ENCODE measurements at regions not wholly inside any gene's neighbourhood (a gene's known extent, or its start where the extent isn't known, plus 50 kb on each side); places are given as distances from the start of the nearest gene placed in this dataset.

GRCh38 chr2:83320053-83320452 lies 1139.0 kb downstream of the SUCLG1 start:
- H3K27me3 ChIP-seq (replicated peaks; ENCODE audit: control insufficient read depth, insufficient read depth, low read length), result no peaks in the 10 kb centered on the region
- no peak overlapping the region for H3K4me3 ChIP-seq (replicated peaks; ENCODE audit: low read depth, low read length)
- no peak for DNase-seq (ENCODE audit: extremely low read depth, insufficient read length)
- TF ChIP-seq, protein P1, sequence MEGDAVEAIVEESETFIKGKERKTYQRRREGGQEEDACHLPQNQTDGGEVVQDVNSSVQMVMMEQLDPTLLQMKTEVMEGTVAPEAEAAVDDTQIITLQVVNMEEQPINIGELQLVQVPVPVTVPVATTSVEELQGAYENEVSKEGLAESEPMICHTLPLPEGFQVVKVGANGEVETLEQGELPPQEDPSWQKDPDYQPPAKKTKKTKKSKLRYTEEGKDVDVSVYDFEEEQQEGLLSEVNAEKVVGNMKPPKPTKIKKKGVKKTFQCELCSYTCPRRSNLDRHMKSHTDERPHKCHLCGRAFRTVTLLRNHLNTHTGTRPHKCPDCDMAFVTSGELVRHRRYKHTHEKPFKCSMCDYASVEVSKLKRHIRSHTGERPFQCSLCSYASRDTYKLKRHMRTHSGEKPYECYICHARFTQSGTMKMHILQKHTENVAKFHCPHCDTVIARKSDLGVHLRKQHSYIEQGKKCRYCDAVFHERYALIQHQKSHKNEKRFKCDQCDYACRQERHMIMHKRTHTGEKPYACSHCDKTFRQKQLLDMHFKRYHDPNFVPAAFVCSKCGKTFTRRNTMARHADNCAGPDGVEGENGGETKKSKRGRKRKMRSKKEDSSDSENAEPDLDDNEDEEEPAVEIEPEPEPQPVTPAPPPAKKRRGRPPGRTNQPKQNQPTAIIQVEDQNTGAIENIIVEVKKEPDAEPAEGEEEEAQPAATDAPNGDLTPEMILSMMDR (IDR thresholded peaks at IDR 0.05; ENCODE audit: insufficient read depth, low read length, poor library complexity, severe bottlenecking), result no peak
- no peaks in the 10 kb centered on the region for H3K36me3 ChIP-seq (ENCODE audit: control insufficient read depth, insufficient read depth, low read length)

- TF ChIP-seq, protein P1 (IDR thresholded peaks at IDR 0.05; ENCODE audit: insufficient read depth, low read length, poor library complexity, severe bottlenecking), result no peak
- DNase-seq (ENCODE audit: extremely low read depth, insufficient read length), result no peak
- H3K36me3 ChIP-seq (ENCODE audit: control insufficient read depth, insufficient read depth, low read length), result no peaks in the 10 kb centered on the region
Measured at GRCh38 chr2:83305758-83306378, 1153.2 kb downstream of the SUCLG1 start.

DNA sequence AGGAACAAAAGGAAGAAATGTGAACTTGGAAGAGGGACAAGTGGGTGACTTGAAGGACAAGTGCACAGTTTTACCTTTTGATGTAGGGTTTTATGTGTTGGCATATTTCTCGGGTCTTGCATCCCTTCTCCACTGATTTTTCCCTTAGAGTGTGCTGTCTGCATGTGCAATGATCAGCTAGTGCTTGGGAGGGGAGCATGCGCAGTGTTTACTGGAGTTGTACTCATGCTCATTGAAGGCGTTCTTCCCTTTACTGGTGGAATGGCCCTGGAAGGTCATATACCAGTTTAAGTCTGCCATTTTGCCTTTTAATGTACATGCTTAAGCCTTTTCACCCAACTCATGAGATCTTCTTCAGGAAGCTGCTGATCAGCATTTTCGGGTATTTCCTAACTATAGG lies 1168.0 kb downstream of the SUCLG1 start:
- no peaks in the 10 kb centered on the region for H3K36me3 ChIP-seq (ENCODE audit: control insufficient read depth, insufficient read depth, low read length)
- DNase-seq (ENCODE audit: extremely low read depth, insufficient read length), result no peak
- H3K27me3 ChIP-seq (replicated peaks; ENCODE audit: control insufficient read depth, insufficient read depth, low read length), result no peaks in the 10 kb centered on the region
- H3K4me3 ChIP-seq (replicated peaks; ENCODE audit: low read depth, low read length), result no peak overlapping the region
- TF ChIP-seq, protein P1 (IDR thresholded peaks at IDR 0.05; ENCODE audit: insufficient read depth, low read length, poor library complexity, severe bottlenecking), result no peak

More at GRCh38 chr2:83305758-83306378, 1153.2 kb downstream of the SUCLG1 start:
- Histone ChIP-seq H3K4me3 (replicated peaks; ENCODE audit: low read depth, low read length) (no peak overlapping the region), H3K27me3 (replicated peaks; ENCODE audit: control insufficient read depth, insufficient read depth, low read length) (no peaks in the 10 kb centered on the region)

DNA sequence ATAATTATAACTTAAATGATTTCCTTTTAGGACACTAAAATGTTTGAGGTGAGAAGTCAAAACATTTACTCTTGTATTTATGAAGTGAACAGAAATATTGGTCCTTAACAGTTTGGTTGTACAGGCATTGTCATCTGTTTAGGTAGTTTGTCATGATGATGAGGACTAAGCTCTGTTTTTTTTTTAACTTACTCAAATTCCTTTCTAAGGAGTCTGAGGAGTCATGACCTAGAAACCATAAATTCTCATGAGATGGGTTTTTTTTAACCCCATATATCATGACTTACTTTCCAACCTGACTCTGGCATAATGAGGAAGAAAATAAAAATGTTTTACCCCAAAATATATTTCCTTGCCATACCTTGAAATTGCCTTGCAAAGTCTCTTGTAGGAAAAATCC lies 1176.2 kb downstream of the SUCLG1 start:
- DNase-seq (ENCODE audit: extremely low read depth, insufficient read length), result no peak
- H3K27me3 ChIP-seq (replicated peaks; ENCODE audit: control insufficient read depth, insufficient read depth, low read length), result no peaks in the 10 kb centered on the region
- no peaks in the 10 kb centered on the region for H3K36me3 ChIP-seq (ENCODE audit: control insufficient read depth, insufficient read depth, low read length)
- no peak overlapping the region for H3K4me3 ChIP-seq (replicated peaks; ENCODE audit: low read depth, low read length)
- TF ChIP-seq, protein P1 (IDR thresholded peaks at IDR 0.05; ENCODE audit: insufficient read depth, low read length, poor library complexity, severe bottlenecking), result no peak

DNA sequence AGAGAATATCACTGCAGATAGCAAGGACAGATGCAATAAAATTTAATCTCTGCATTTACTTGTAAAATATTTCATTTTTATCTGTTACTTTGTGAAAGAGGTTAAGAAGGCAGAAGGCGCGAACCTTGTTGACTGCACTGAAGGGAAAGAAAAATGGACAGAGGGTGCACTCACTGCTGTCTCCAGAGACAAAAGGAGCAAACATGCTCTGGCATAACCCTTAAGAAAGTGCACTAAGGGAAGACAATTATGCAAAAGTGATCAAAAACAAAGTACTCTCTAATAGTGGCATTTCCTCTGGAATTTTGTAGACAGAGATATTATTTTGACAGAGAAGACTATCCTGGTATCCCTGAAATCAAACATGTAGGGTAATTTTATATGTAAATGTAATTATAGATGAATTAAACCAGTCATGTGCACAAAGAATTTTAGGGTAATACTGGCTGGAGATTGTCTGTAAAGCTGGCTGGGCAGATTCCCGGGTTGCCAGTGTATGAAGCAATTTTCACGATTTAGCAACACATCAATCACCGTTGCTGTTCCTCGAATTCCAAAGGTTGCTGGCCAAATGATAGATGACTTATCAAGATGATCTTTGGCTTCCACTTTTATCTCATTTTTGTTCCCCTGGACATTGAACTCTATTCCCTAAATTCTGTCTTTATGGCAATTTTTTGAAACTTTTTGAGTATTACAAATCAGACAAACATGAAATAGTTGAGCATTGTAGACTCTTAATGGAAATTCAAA lies 1176.9 kb downstream of the SUCLG1 start:
- TF ChIP-seq, protein P1 (IDR thresholded peaks at IDR 0.05; ENCODE audit: insufficient read depth, low read length, poor library complexity, severe bottlenecking), result no peak
- Histone ChIP-seq H3K36me3 (ENCODE audit: control insufficient read depth, insufficient read depth, low read length) (no peaks in the 10 kb centered on the region), H3K27me3 (replicated peaks; ENCODE audit: control insufficient read depth, insufficient read depth, low read length) (no peaks in the 10 kb centered on the region), H3K4me3 (replicated peaks; ENCODE audit: low read depth, low read length) (no peak overlapping the region)
- no peak for DNase-seq (ENCODE audit: extremely low read depth, insufficient read length)
